T-cell (primary cell): ENCODE measurements at regions not wholly inside any gene's neighbourhood (a gene's known extent, or its start where the extent isn't known, plus 50 kb on each side); places are given as distances from the start of the nearest gene placed in this dataset.

Source experiments
- ATAC-seq, 4 experiments: fragments of 200-7000 bp in 3 of 4; fragments of 150-1000 bp in 1 of 4; cut with Tn5 transposase; replicated peaks in 1 of 4; 1 replicate in 3 of 4; 2 replicates in 1 of 4; pipeline ENCODE4 v1.10.0; 2021; ENCODE audit warnings: moderate library complexity in 3 of 4, mild to moderate bottlenecking in 2 of 4, moderate number of reproducible peaks in 1 of 4
- CTCF ChIA-PET, 2 donors: fragments of 300-600 bp; sonication (Branson Sonifier 250); formaldehyde crosslinking; loops; one replicate each; lab custom pipeline; 2022; ENCODE audit warnings: antibody characterized with exemption in 2 of 2; lab: Charles Lee
- POLR2A ChIA-PET, 2 donors: fragments of 300-600 bp; sonication (Branson Sonifier 250); formaldehyde crosslinking; loops; one replicate each; lab custom pipeline; 2022; ENCODE audit warnings: antibody characterized with exemption in 2 of 2; lab: Charles Lee
- DNase-seq, 35 experiments: peaks; one replicate each; pipeline versions ENCODE4 v3.0.0 to v3.0.0-alpha.2; 2013 to 2023
- H3K27ac ChIP-seq: one replicate; pipeline ENCODE4 v1.5.1; 2013; ENCODE audit warnings: low read length
- H3K27me3 ChIP-seq, 2 experiments: replicated peaks in 1 of 2; 1 replicate in 1 of 2; 2 replicates in 1 of 2; pipeline versions ENCODE4 v1.6.1 to v1.7.0; 2013; ENCODE audit warnings: low read length in 1 of 2, mixed read lengths in 1 of 2; ENCODE audit not compliant: control insufficient read depth in 2 of 2, insufficient read depth in 2 of 2; ENCODE audit errors: extremely low read depth in 1 of 2
- H3K36me3 ChIP-seq, 2 donors: 1 replicate in 1 of 2; 2 replicates in 1 of 2; pipeline versions ENCODE4 v1.6.1 to v1.7.0; 2013; ENCODE audit warnings: low read length in 1 of 2; ENCODE audit not compliant: control insufficient read depth in 2 of 2, insufficient read depth in 1 of 2; ENCODE audit errors: extremely low read depth in 1 of 2
- H3K4me1 ChIP-seq, 2 experiments: 1 replicate in 1 of 2; 2 replicates in 1 of 2; pipeline versions ENCODE4 v1.6.1 to v1.7.0; 2013; ENCODE audit warnings: low read length in 2 of 2, mixed read lengths in 1 of 2; ENCODE audit not compliant: insufficient read depth in 2 of 2, control insufficient read depth in 1 of 2; ENCODE audit errors: extremely low read depth in 1 of 2
- H3K4me3 ChIP-seq, 2 donors: 1 replicate in 1 of 2; 2 replicates in 1 of 2; pipeline versions ENCODE4 v1.5.1 to v1.7.0; 2013; ENCODE audit warnings: mild to moderate bottlenecking in 2 of 2, low read length in 1 of 2, moderate library complexity in 1 of 2; ENCODE audit not compliant: control insufficient read depth in 1 of 2; ENCODE audit errors: extremely low read depth in 1 of 2
- H3K9me3 ChIP-seq: 2 replicates; pipeline ENCODE4 v1.7.0; 2013
- H3K27ac Mint-ChIP-seq, 2 donors: one replicate each; pipeline ENCODE4 v1.8.0; 2020 to 2021; ENCODE audit warnings: mild to moderate bottlenecking in 2 of 2, mixed read lengths in 2 of 2
- H3K27me3 Mint-ChIP-seq, 2 donors: one replicate each; pipeline ENCODE4 v1.8.0; 2021 to 2022; ENCODE audit warnings: mixed read lengths in 2 of 2
- H3K36me3 Mint-ChIP-seq: one replicate; pipeline ENCODE4 v1.8.0; 2021; ENCODE audit warnings: mixed read lengths
- H3K4me1 Mint-ChIP-seq, 3 donors: one replicate each; pipeline ENCODE4 v1.8.0; 2020 to 2022; ENCODE audit warnings: mixed read lengths in 3 of 3, mild to moderate bottlenecking in 1 of 3
- H3K4me3 Mint-ChIP-seq, 3 donors: one replicate each; pipeline ENCODE4 v1.8.0; 2020 to 2022; ENCODE audit warnings: mild to moderate bottlenecking in 3 of 3, mixed read lengths in 3 of 3, moderate library complexity in 3 of 3
- H3K9me3 Mint-ChIP-seq, 3 donors: one replicate each; pipeline ENCODE4 v1.8.0; 2020 to 2022; ENCODE audit warnings: mixed read lengths in 3 of 3
- WGBS: methylation state at CpG from one replicate; pipeline ENCODE4 v1.1.5; 2013; ENCODE audit warnings: missing lambda C conversion rate; ENCODE audit not compliant: insufficient coverage; 5-methylcytosine and 5-hydroxymethylcytosine counted together

GRCh38 chr7:4434306-4434705 lies 247.8 kb upstream of the FOXK1 start:
- Mint-ChIP-seq H3K4me3 (no peak overlapping the region), H3K4me1 (no peaks in the 10 kb centered on the region), H3K36me3 (no peaks in the 10 kb centered on the region), H3K27me3 (peaks cover 0 to 9% of the 10 kb centered on the region in 2 donors), H3K9me3 (peaks cover 0 to 15% (median 10%) of the 10 kb centered on the region in 3 donors), H3K27ac (no peak overlapping the region)
- DNase-seq (no peak), ATAC-seq (no peak)
- Histone ChIP-seq H3K36me3 (no peaks in the 10 kb centered on the region), H3K27me3 (peaks cover 0 to 11% of the 10 kb centered on the region in 2 experiments), H3K9me3 (no peaks in the 10 kb centered on the region), H3K27ac (no peak overlapping the region), H3K4me3 (no peak overlapping the region), H3K4me1 (no peaks in the 10 kb centered on the region)
- CTCF ChIA-PET = no interaction called here
- POLR2A ChIA-PET = no interaction called here
- WGBS = 84% methylated on average over 12 of the region's 13 CpGs

GRCh38 chr7:4436361-4436895 lies 245.7 kb upstream of the FOXK1 start:
- H3K9me3 Mint-ChIP-seq = peaks cover 0 to 4% (median 0%) of the 10 kb centered on the region in 3 donors
- H3K4me1 Mint-ChIP-seq = no peaks in the 10 kb centered on the region
- ATAC-seq = no peak
- Histone ChIP-seq H3K36me3 (no peaks in the 10 kb centered on the region), H3K4me1 (no peaks in the 10 kb centered on the region), H3K9me3 (no peaks in the 10 kb centered on the region), H3K27ac (no peak overlapping the region), H3K27me3 (peaks cover 0 to 11% of the 10 kb centered on the region in 2 experiments), H3K4me3 (no peak overlapping the region)
- ChIA-PET POLR2A (no interaction called here), CTCF (no interaction called here)
- no peak for DNase-seq
- no peak overlapping the region for H3K4me3 Mint-ChIP-seq
- H3K27ac Mint-ChIP-seq = no peak overlapping the region
- WGBS = no CpG with 5 or more reads among the region's 5 CpGs
- no peaks in the 10 kb centered on the region for H3K36me3 Mint-ChIP-seq
- peaks cover 0 to 9% of the 10 kb centered on the region in 2 donors for H3K27me3 Mint-ChIP-seq

- CTCF ChIA-PET = no interaction called here
- no peaks in the 10 kb centered on the region for H3K4me1 ChIP-seq
- Mint-ChIP-seq H3K9me3 (peaks cover 0 to 1% (median 0%) of the 10 kb centered on the region in 3 donors), H3K4me3 (no peak overlapping the region), H3K27ac (no peak overlapping the region), H3K4me1 (no peaks in the 10 kb centered on the region), H3K36me3 (no peaks in the 10 kb centered on the region), H3K27me3 (peaks cover 0 to 9% of the 10 kb centered on the region in 2 donors)
- POLR2A ChIA-PET = no interaction called here
- H3K27ac ChIP-seq = no peak overlapping the region
- peaks cover 0 to 11% of the 10 kb centered on the region in 2 experiments for H3K27me3 ChIP-seq
- no CpG with 5 or more reads among the region's 3 CpGs for WGBS
- H3K4me3 ChIP-seq = no peak overlapping the region
- DNase-seq (no peak), ATAC-seq (no peak)
- no peaks in the 10 kb centered on the region for H3K36me3 ChIP-seq
- H3K9me3 ChIP-seq = no peaks in the 10 kb centered on the region
Measured at GRCh38 chr7:4436936-4437335, 245.2 kb upstream of the FOXK1 start.

GRCh38 chr7:4437916-4438315 lies 244.2 kb upstream of the FOXK1 start:
- no peak overlapping the region for H3K27ac ChIP-seq
- H3K4me1 Mint-ChIP-seq = no peaks in the 10 kb centered on the region
- no peak overlapping the region for H3K4me3 ChIP-seq
- no peak overlapping the region for H3K4me3 Mint-ChIP-seq
- H3K9me3 Mint-ChIP-seq = no peaks in the 10 kb centered on the region
- no peaks in the 10 kb centered on the region for H3K4me1 ChIP-seq
- peaks cover 0 to 11% of the 10 kb centered on the region in 2 experiments for H3K27me3 ChIP-seq
- POLR2A ChIA-PET = no interaction called here
- H3K27me3 Mint-ChIP-seq = peaks cover 0 to 10% of the 10 kb centered on the region in 2 donors
- H3K9me3 ChIP-seq = no peaks in the 10 kb centered on the region
- no peaks in the 10 kb centered on the region for H3K36me3 Mint-ChIP-seq
- CTCF ChIA-PET = no interaction called here
- no peak overlapping the region for H3K27ac Mint-ChIP-seq
- no peak for ATAC-seq
- WGBS = no CpG with 5 or more reads among the region's 4 CpGs
- no peaks in the 10 kb centered on the region for H3K36me3 ChIP-seq
- DNase-seq = no peak

- H3K27ac ChIP-seq = no peak overlapping the region
- ChIA-PET CTCF (no interaction called here), POLR2A (no interaction called here)
- Mint-ChIP-seq H3K36me3 (no peaks in the 10 kb centered on the region), H3K27me3 (peaks cover 0 to 10% of the 10 kb centered on the region in 2 donors), H3K4me3 (no peak overlapping the region), H3K27ac (no peak overlapping the region), H3K4me1 (no peaks in the 10 kb centered on the region), H3K9me3 (no peaks in the 10 kb centered on the region)
- H3K36me3 ChIP-seq = no peaks in the 10 kb centered on the region
- no peaks in the 10 kb centered on the region for H3K4me1 ChIP-seq
- H3K9me3 ChIP-seq = no peaks in the 10 kb centered on the region
- no peak overlapping the region for H3K4me3 ChIP-seq
- peaks cover 0 to 11% of the 10 kb centered on the region in 2 experiments for H3K27me3 ChIP-seq
- DNase-seq = no peak
- ATAC-seq = no peak
- WGBS = no CpG with 5 or more reads among the region's 1 CpG
Measured at GRCh38 chr7:4438723-4439245, 243.3 kb upstream of the FOXK1 start.

- Histone ChIP-seq H3K36me3 (no peaks in the 10 kb centered on the region), H3K27me3 (peaks cover 0 to 7% of the 10 kb centered on the region in 2 experiments), H3K9me3 (no peaks in the 10 kb centered on the region), H3K4me1 (no peaks in the 10 kb centered on the region), H3K4me3 (no peak overlapping the region), H3K27ac (no peak overlapping the region)
- Mint-ChIP-seq H3K9me3 (no peaks in the 10 kb centered on the region), H3K27ac (no peak overlapping the region), H3K36me3 (no peaks in the 10 kb centered on the region), H3K4me1 (no peaks in the 10 kb centered on the region), H3K27me3 (peaks cover 0 to 12% of the 10 kb centered on the region in 2 donors), H3K4me3 (no peak overlapping the region)
- ChIA-PET POLR2A (no interaction called here), CTCF (no interaction called here)
- 79% methylated on average over 4 of the region's 6 CpGs for WGBS
- no peak for ATAC-seq
- DNase-seq = no peak
Measured at GRCh38 chr7:4439444-4439843, 242.7 kb upstream of the FOXK1 start.
